Brain microvascular endothelial cell (primary cell): ENCODE measurements at regions not wholly inside any gene's neighbourhood (a gene's known extent, or its start where the extent isn't known, plus 50 kb on each side); places are given as distances from the start of the nearest gene placed in this dataset.

Experiments
- DNase-seq: peaks from one replicate; pipeline ENCODE4 v3.0.0-alpha.2; 2020
- H3K27ac ChIP-seq: fragments of 250-450 bp; sonication (Bioruptor Pico); 2 replicates; pipeline ENCODE4 v1.5.1; 2020; ENCODE audit warnings: mild to moderate bottlenecking, moderate library complexity
- H3K27me3 ChIP-seq: fragments of 250-450 bp; sonication (Bioruptor Pico); replicated peaks from 2 replicates; pipeline ENCODE4 v1.5.1; 2020; ENCODE audit warnings: mild to moderate bottlenecking
- H3K36me3 ChIP-seq: fragments of 250-450 bp; sonication (Bioruptor Pico); replicated peaks from 2 replicates; pipeline ENCODE4 v1.5.1; 2020; ENCODE audit warnings: mild to moderate bottlenecking
- H3K4me3 ChIP-seq: 2 replicates; pipeline ENCODE4 v1.5.1; 2011; ENCODE audit warnings: low read depth, mild to moderate bottlenecking, control low read depth, low read length, moderate library complexity
- CTCF ChIP-seq: IDR thresholded peaks from 2 replicates; pipeline ENCODE4 v1.5.1; 2011; ENCODE audit warnings: low read depth, mild to moderate bottlenecking, moderate library complexity, low read length, control low read depth, inconsistent platforms; ENCODE audit errors: missing control alignments
- in situ Hi-C: cut with HindIII; loops from 2 replicates; pipeline ENCODE4 v1.10.0; 2017; ENCODE audit warnings: low sequenced_read_pairs, low pct_ligation_motif_present

- in situ Hi-C loops: no loop called here
- no peak for DNase-seq
- peaks cover 18% of the 10 kb centered on the region for H3K27me3 ChIP-seq
- no peak for TF ChIP-seq CTCF
- no peak overlapping the region for H3K27ac ChIP-seq
- H3K4me3 ChIP-seq: no peak overlapping the region
- H3K36me3 ChIP-seq: no peaks in the 10 kb centered on the region
Measured at GRCh38 chr11:69981119-69981784, 96.9 kb upstream of the ANO1 start.

GRCh38 chr11:69982690-69983570, 95.2 kb upstream of the ANO1 start:
- Histone ChIP-seq H3K27me3 (peaks cover 19% of the 10 kb centered on the region), H3K36me3 (no peaks in the 10 kb centered on the region), H3K27ac (no peak overlapping the region), H3K4me3 (no peak overlapping the region)
- no peak for TF ChIP-seq CTCF
- in situ Hi-C loops: no loop called here
- DNase-seq: no peak

GRCh38 chr11:69983571-69983877, 94.6 kb upstream of the ANO1 start:
- Histone ChIP-seq H3K27me3 (peaks cover 19% of the 10 kb centered on the region), H3K4me3 (no peak overlapping the region), H3K36me3 (no peaks in the 10 kb centered on the region), H3K27ac (no peak overlapping the region)
- no peak for TF ChIP-seq CTCF
- no peak for DNase-seq
- in situ Hi-C loops: no loop called here

- no peak for TF ChIP-seq CTCF
- no peak for DNase-seq
- no peaks in the 10 kb centered on the region for H3K36me3 ChIP-seq
- in situ Hi-C loops: no loop called here
- no peak overlapping the region for H3K4me3 ChIP-seq
- H3K27me3 ChIP-seq: peaks cover 21% of the 10 kb centered on the region
- H3K27ac ChIP-seq: no peak overlapping the region
Measured at GRCh38 chr11:69983897-69984438, 94.1 kb upstream of the ANO1 start.

- peaks cover 24% of the 10 kb centered on the region for H3K27me3 ChIP-seq
Measured at GRCh38 chr11:69984457-69985261, 93.5 kb upstream of the ANO1 start.

More at GRCh38 chr11:69984457-69985261, 93.5 kb upstream of the ANO1 start:
- in situ Hi-C loops: no loop called here
- TF ChIP-seq CTCF: no peak
- Histone ChIP-seq H3K36me3 (no peaks in the 10 kb centered on the region), H3K27ac (no peak overlapping the region), H3K4me3 (no peak overlapping the region)
- DNase-seq: no peak
